K562 (cell line): ENCODE measurements at regions not wholly inside any gene's neighbourhood (a gene's known extent, or its start where the extent isn't known, plus 50 kb on each side); places are given as distances from the start of the nearest gene placed in this dataset.

Experiments
- ATAC-seq: fragments of 200-7000 bp; cut with Tn5 transposase; 3 replicates; pipeline ENCODE4 v1.9.1; 2020; ENCODE audit warnings: moderate library complexity
- BruUV-seq: library from RNA; stranded (reverse); fragments of 400-500 nt; replicated peaks from 2 replicates; lab custom pipeline; 2021; lab: Mats Ljungman, UMichigan
- CTCF ChIA-PET: fragments of 300-600 bp; formaldehyde crosslinking; extraction: SDS; loops from one replicate; lab custom pipeline; 2021; ENCODE audit warnings: low intra/inter-chr PET ratio; lab: Yijun Ruan, JAX
- POLR2A ChIA-PET: fragments of 300-600, 350-650 bp; sonication (Branson Sonifier 250); formaldehyde crosslinking; extraction: SDS; loops from one replicate; lab custom pipeline; 2021; ENCODE audit warnings: antibody characterized with exemption, inconsistent platforms; lab: Yijun Ruan, JAX
- DNase-seq, 4 experiments: peaks; one replicate each; pipeline versions ENCODE4 v3.0.0 to v3.0.0-alpha.2; 2011 to 2018; ENCODE audit warnings: low spot score in 3 of 4, mixed read lengths in 3 of 4; ENCODE audit errors: extremely low read depth in 1 of 4
- FAIRE-seq: peaks from 2 replicates; lab custom pipeline; 2011; peaks lifted over from hg19 to GRCh38; lab: Jason Lieb, UNC
- H2AFZ ChIP-seq: 2 replicates; pipeline ENCODE4 v1.6.0; 2011; ENCODE audit warnings: low read depth, low read length, control low read depth, inconsistent platforms
- H3K27ac ChIP-seq: fragments of 200-600 bp; 3 replicates; pipeline ENCODE4 v1.8.0; 2011; ENCODE audit warnings: low read depth, mild to moderate bottlenecking, control low read depth, inconsistent platforms, low read length, moderate library complexity, mixed read lengths; ENCODE audit errors: extremely low read depth
- H3K27me3 ChIP-seq, 2 experiments: fragments of 300-600 bp in 1 of 2; 2 replicates in 1 of 2; 3 replicates in 1 of 2; pipeline versions ENCODE4 v1.6.0 to v1.8.0; 2011; ENCODE audit warnings: inconsistent platforms in 2 of 2, low read length in 2 of 2, mild to moderate bottlenecking in 1 of 2, mixed read lengths in 1 of 2, moderate library complexity in 1 of 2; ENCODE audit not compliant: control insufficient read depth in 2 of 2, insufficient read depth in 2 of 2
- H3K36me3 ChIP-seq: fragments of 300-600 bp; 3 replicates; pipeline ENCODE4 v1.8.0; 2011; ENCODE audit warnings: mild to moderate bottlenecking, low read length, inconsistent platforms; ENCODE audit not compliant: control insufficient read depth, insufficient read depth
- H3K4me1 ChIP-seq, 2 experiments: fragments of 200-600 bp in 1 of 2; replicated peaks in 1 of 2; 2 replicates in 1 of 2; 3 replicates in 1 of 2; pipeline versions ENCODE4 v1.5.1 to v1.8.0; 2011; ENCODE audit warnings: inconsistent platforms in 2 of 2, low read length in 2 of 2, mild to moderate bottlenecking in 1 of 2, mixed read lengths in 1 of 2, moderate library complexity in 1 of 2; ENCODE audit not compliant: control insufficient read depth in 2 of 2, insufficient read depth in 2 of 2
- H3K4me2 ChIP-seq: 2 replicates; pipeline ENCODE4 v1.6.1; 2011; ENCODE audit warnings: low read length, control low read depth, inconsistent platforms, mixed read lengths; ENCODE audit not compliant: insufficient read depth
- H3K4me3 ChIP-seq: fragments of 200-600 bp; sonication (generic), shearing (Covaris generic); 2 replicates; pipeline ENCODE4 v1.5.1; 2016; ENCODE audit warnings: control low read depth, inconsistent platforms
- H3K79me2 ChIP-seq: fragments of 200-600 bp; 3 replicates; pipeline ENCODE4 v1.8.0; 2011; ENCODE audit warnings: low read length, inconsistent platforms; ENCODE audit not compliant: control insufficient read depth, insufficient read depth
- H3K9ac ChIP-seq, 2 experiments: 2 replicates each; pipeline versions ENCODE4 v1.6.0 to v1.6.1; 2011; ENCODE audit warnings: low read depth in 2 of 2, low read length in 2 of 2, control low read depth in 1 of 2, inconsistent platforms in 1 of 2, mild to moderate bottlenecking in 1 of 2, mixed read lengths in 1 of 2; ENCODE audit not compliant: insufficient read depth in 1 of 2
- H3K9me1 ChIP-seq: one replicate; pipeline ENCODE4 v1.6.0; 2011; ENCODE audit warnings: inconsistent platforms, mild to moderate bottlenecking, low read length, moderate library complexity; ENCODE audit not compliant: control insufficient read depth, insufficient read depth
- H3K9me3 ChIP-seq: replicated peaks from 2 replicates; pipeline ENCODE4 v1.5.1; 2011; ENCODE audit warnings: low read depth, low read length, inconsistent platforms; ENCODE audit not compliant: control insufficient read depth, insufficient read depth
- H4K20me1 ChIP-seq: replicated peaks from 2 replicates; pipeline ENCODE4 v1.6.1; 2011; ENCODE audit warnings: low read length, inconsistent platforms, mixed read lengths; ENCODE audit not compliant: control insufficient read depth, insufficient read depth
- ATF1 ChIP-seq, 2 experiments: fragments of 450-650 bp in 1 of 2; IDR thresholded peaks; 2 replicates each; pipeline ENCODE4 v1.6.1; 2016; ENCODE audit warnings: missing compliant biosample characterization in 1 of 2, missing genetic modification characterization in 1 of 2
- BMI1 ChIP-seq: fragments of 150-350 bp; IDR thresholded peaks from 2 replicates; pipeline ENCODE4 v1.6.1; 2014; ENCODE audit warnings: low read length
- ELF2 ChIP-seq: fragments of 250-450 bp; sonication (Bioruptor Pico); IDR thresholded peaks from 2 replicates; pipeline ENCODE4 v1.5.0; 2021; ENCODE audit warnings: mild to moderate bottlenecking
- GABPB1 ChIP-seq: sonication (generic); formaldehyde crosslinking; IDR thresholded peaks from 2 replicates; pipeline ENCODE4 v1.8.0; 2022; ENCODE audit warnings: mild to moderate bottlenecking, missing genetic modification reagents
- L3MBTL2 ChIP-seq: fragments of 450-650 bp; IDR thresholded peaks from 2 replicates; pipeline ENCODE4 v1.6.1; 2016; ENCODE audit warnings: mild to moderate bottlenecking, moderate library complexity
- MBD2 ChIP-seq: sonication (generic); IDR thresholded peaks from 2 replicates; pipeline ENCODE4 v1.6.1; 2016; ENCODE audit warnings: low read depth, borderline replicate concordance
- NR2F6 ChIP-seq: fragments of 450-650 bp; formaldehyde crosslinking; IDR thresholded peaks from 2 replicates; pipeline ENCODE4 v1.4.0; 2020; ENCODE audit warnings: mild to moderate bottlenecking
- PATZ1 ChIP-seq: fragments of 250-450 bp; sonication (Bioruptor Pico); IDR thresholded peaks from 2 replicates; pipeline ENCODE4 v1.5.0; 2020; ENCODE audit warnings: mild to moderate bottlenecking, borderline replicate concordance
- PML ChIP-seq: IDR thresholded peaks from 2 replicates; pipeline ENCODE4 v1.6.1; 2012; ENCODE audit warnings: low read length, inconsistent platforms
- ZNF133 ChIP-seq: fragments of 250-450 bp; sonication (Bioruptor Pico); IDR thresholded peaks from 2 replicates; pipeline ENCODE4 v1.4.0; 2020; ENCODE audit warnings: mild to moderate bottlenecking
- ZNF274 ChIP-seq: IDR thresholded peaks from 2 replicates; pipeline ENCODE4 v1.6.1; 2011; ENCODE audit warnings: low read depth, mild to moderate bottlenecking, low read length, moderate library complexity, borderline replicate concordance
- ZNF707 ChIP-seq: fragments of 250-450 bp; sonication (Bioruptor Pico); conservative IDR thresholded peaks from 2 replicates; pipeline ENCODE4 v1.8.0; 2022; ENCODE audit warnings: inconsistent platforms, mild to moderate bottlenecking, moderate library complexity
- ZNF778 ChIP-seq: fragments of 450-650 bp; formaldehyde crosslinking; IDR thresholded peaks from 2 replicates; pipeline ENCODE4 v1.4.0; 2020; ENCODE audit warnings: mild to moderate bottlenecking, moderate library complexity
- WGBS: fragments of 100-300 bp; shearing (Covaris generic); methylation state at CpG from one replicate; pipeline ENCODE4 v1.1.6; 2016; ENCODE audit warnings: low coverage, mixed read lengths; ENCODE audit not compliant: insufficient coverage; ENCODE audit errors: missing lambda C conversion rate; 5-methylcytosine and 5-hydroxymethylcytosine counted together
- in situ Hi-C: fragments of 300-500 bp; cut with MboI; formaldehyde crosslinking; loops from 4 replicates; pipeline ENCODE4 v1.15.0; 2018; ENCODE audit warnings: inconsistent platforms, mixed read lengths
- intact Hi-C: fragments of 100-400 bp; cut with micrococcal nuclease; formaldehyde crosslinking; loops from 2 replicates; pipeline ENCODE4 v1.14.2; 2022
- TF ChIP-seq, protein P1 (sequence below): fragments of 450-650 bp; IDR thresholded peaks from 2 replicates; pipeline ENCODE4 v1.6.1; 2016
- TF ChIP-seq, protein P2 (sequence below): IDR thresholded peaks from 3 replicates; pipeline ENCODE4 v1.6.1; 2011; ENCODE audit warnings: borderline replicate concordance, mild to moderate bottlenecking; ENCODE audit not compliant: insufficient read length, insufficient read depth

GRCh38 chr5:98570661-98571191 is 202.7 kb upstream of the RGMB start:
- Histone ChIP-seq H2AFZ (no peak overlapping the region), H3K79me2 (no peaks in the 10 kb centered on the region), H3K36me3 (no peaks in the 10 kb centered on the region), H3K9me3 (no peaks in the 10 kb centered on the region; the same call in 1 of the 2 replicates), H3K27ac (no peak overlapping the region), H3K4me1 (no peaks in the 10 kb centered on the region), H3K9me1 (no peaks in the 10 kb centered on the region), H3K4me2 (no peak overlapping the region), H3K27me3 (no peaks in the 10 kb centered on the region), H3K4me3 (no peak overlapping the region), H3K9ac (no peak overlapping the region), H4K20me1 (no peaks in the 10 kb centered on the region)
- no TSS peak for BruUV-seq
- intact Hi-C loops: no loop called here
- TF ChIP-seq ZNF707 (CRISPR knock-in tag) (no peak), PATZ1 (no peak), ELF2 (CRISPR knock-in tag) (no peak), L3MBTL2 (no peak), ZNF274 (no peak), GABPB1 (CRISPR knock-in tag) (no peak), MBD2 (no peak), NR2F6 (CRISPR knock-in tag) (no peak), ZNF133 (CRISPR knock-in tag) (no peak), BMI1 (no peak), PML (no peak), ATF1 (CRISPR knock-in tag; IDR thresholded peaks at IDR 0.05) (no peak), ATF1 (tag; IDR thresholded peaks at IDR 0.05) (no peak), ZNF778 (CRISPR knock-in tag) (no peak)
- TF ChIP-seq, protein P1, sequence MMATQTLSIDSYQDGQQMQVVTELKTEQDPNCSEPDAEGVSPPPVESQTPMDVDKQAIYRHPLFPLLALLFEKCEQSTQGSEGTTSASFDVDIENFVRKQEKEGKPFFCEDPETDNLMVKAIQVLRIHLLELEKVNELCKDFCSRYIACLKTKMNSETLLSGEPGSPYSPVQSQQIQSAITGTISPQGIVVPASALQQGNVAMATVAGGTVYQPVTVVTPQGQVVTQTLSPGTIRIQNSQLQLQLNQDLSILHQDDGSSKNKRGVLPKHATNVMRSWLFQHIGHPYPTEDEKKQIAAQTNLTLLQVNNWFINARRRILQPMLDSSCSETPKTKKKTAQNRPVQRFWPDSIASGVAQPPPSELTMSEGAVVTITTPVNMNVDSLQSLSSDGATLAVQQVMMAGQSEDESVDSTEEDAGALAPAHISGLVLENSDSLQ: no peak
- TF ChIP-seq, protein P2, sequence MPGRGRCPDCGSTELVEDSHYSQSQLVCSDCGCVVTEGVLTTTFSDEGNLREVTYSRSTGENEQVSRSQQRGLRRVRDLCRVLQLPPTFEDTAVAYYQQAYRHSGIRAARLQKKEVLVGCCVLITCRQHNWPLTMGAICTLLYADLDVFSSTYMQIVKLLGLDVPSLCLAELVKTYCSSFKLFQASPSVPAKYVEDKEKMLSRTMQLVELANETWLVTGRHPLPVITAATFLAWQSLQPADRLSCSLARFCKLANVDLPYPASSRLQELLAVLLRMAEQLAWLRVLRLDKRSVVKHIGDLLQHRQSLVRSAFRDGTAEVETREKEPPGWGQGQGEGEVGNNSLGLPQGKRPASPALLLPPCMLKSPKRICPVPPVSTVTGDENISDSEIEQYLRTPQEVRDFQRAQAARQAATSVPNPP: no peak
- POLR2A ChIA-PET: no interaction called here
- 0% methylated on average over 1 of the region's 1 CpG for WGBS
- DNase-seq: no peak
- CTCF ChIA-PET: no interaction called here
- no peak for FAIRE-seq
- in situ Hi-C loops: no loop called here
- no peak for ATAC-seq
